Stimulated activated CD4-positive, alpha-beta T cell treated with anti-CD3 and anti-CD28 coated beads, Interleukin-2, amount 100 ng/mL, for 48 hours (primary cell): ENCODE measurements at regions not wholly inside any gene's neighbourhood (a gene's known extent, or its start where the extent isn't known, plus 50 kb on each side); places are given as distances from the start of the nearest gene placed in this dataset.

Experiments used
- DNase-seq, 2 donors: peaks; one replicate each; pipeline ENCODE4 v3.0.0-alpha.2; 2020

GRCh38 chr20:24819331-24819965, 129.6 kb upstream of the CST7 start:
- DNase-seq, result no peak

GRCh38 chr20:24820345-24820744, 128.7 kb upstream of the CST7 start:
- no peak for DNase-seq

GRCh38 chr20:24821391-24821790, 127.7 kb upstream of the CST7 start:
- no peak for DNase-seq

GRCh38 chr20:24823176-24823784, 125.8 kb upstream of the CST7 start:
- DNase-seq, result no peak

- no peak for DNase-seq
Observed at GRCh38 chr20:24823989-24824693, 124.9 kb upstream of the CST7 start.

- no peak for DNase-seq
Observed at GRCh38 chr20:24825591-24825990, 123.5 kb upstream of the CST7 start.

GRCh38 chr20:24827603-24828295, 121.3 kb upstream of the CST7 start:
- no peak for DNase-seq

GRCh38 chr20:24828992-24829648, 119.9 kb upstream of the CST7 start:
- no peak for DNase-seq

GRCh38 chr20:24829649-24830370, 119.3 kb upstream of the CST7 start:
- DNase-seq, result no peak

- DNase-seq, result no peak
Observed at GRCh38 chr20:24830649-24831048, 118.4 kb upstream of the CST7 start.

GRCh38 chr20:24831232-24831631, 117.8 kb upstream of the CST7 start:
- DNase-seq, result no peak

GRCh38 chr20:24832518-24832917, 116.6 kb upstream of the CST7 start:
- DNase-seq, result no peak

- no peak for DNase-seq
Observed at GRCh38 chr20:24833592-24833991, 115.5 kb upstream of the CST7 start.

- DNase-seq, result no peak
Observed at GRCh38 chr20:24834310-24834709, 114.8 kb upstream of the CST7 start.

GRCh38 chr20:24835195-24835594, 113.9 kb upstream of the CST7 start:
- no peak for DNase-seq

- DNase-seq, result no peak
Observed at GRCh38 chr20:24836041-24836533, 113.0 kb upstream of the CST7 start.

GRCh38 chr20:24836661-24837299, 112.3 kb upstream of the CST7 start:
- DNase-seq, result no peak

GRCh38 chr20:24837781-24838450, 111.2 kb upstream of the CST7 start:
- no peak for DNase-seq

GRCh38 chr20:24838546-24839535, 110.2 kb upstream of the CST7 start:
- DNase-seq, result no peak
